Neuronal stem cell (in vitro differentiated cells): ENCODE measurements at regions not wholly inside any gene's neighbourhood (a gene's known extent, or its start where the extent isn't known, plus 50 kb on each side); places are given as distances from the start of the nearest gene placed in this dataset.

ENCODE experiments used
- DNase-seq: peaks from one replicate; pipeline ENCODE4 v3.0.0-alpha.2; 2013; ENCODE audit warnings: low spot score
- H2AFZ ChIP-seq: one replicate; pipeline ENCODE4 v1.6.1; 2013; ENCODE audit warnings: mild to moderate bottlenecking, low read length, inconsistent platforms
- H2AK5ac ChIP-seq: 2 replicates; pipeline ENCODE4 v1.6.1; 2013; ENCODE audit warnings: low read depth, mild to moderate bottlenecking, inconsistent platforms, low read length, moderate library complexity, mixed read lengths
- H2BK120ac ChIP-seq: 2 replicates; pipeline ENCODE4 v1.6.1; 2013; ENCODE audit warnings: low read depth, mild to moderate bottlenecking, inconsistent platforms, low read length, moderate library complexity, mixed read lengths
- H2BK12ac ChIP-seq: one replicate; pipeline ENCODE4 v1.6.1; 2013; ENCODE audit warnings: low read length, inconsistent platforms
- H2BK15ac ChIP-seq: 2 replicates; pipeline ENCODE4 v1.6.1; 2013; ENCODE audit warnings: mild to moderate bottlenecking, low read length, inconsistent platforms, mixed read lengths
- H2BK5ac ChIP-seq: one replicate; pipeline ENCODE4 v1.6.1; 2013; ENCODE audit warnings: inconsistent platforms, mild to moderate bottlenecking, low read length, moderate library complexity
- H3K14ac ChIP-seq: one replicate; pipeline ENCODE4 v1.6.1; 2013; ENCODE audit warnings: low read length, inconsistent platforms
- H3K18ac ChIP-seq: 2 replicates; pipeline ENCODE4 v1.6.1; 2013; ENCODE audit warnings: low read length, inconsistent platforms
- H3K23ac ChIP-seq: 2 replicates; pipeline ENCODE4 v1.6.1; 2013; ENCODE audit warnings: low read depth, mild to moderate bottlenecking, mixed read lengths, low read length, inconsistent platforms; ENCODE audit not compliant: poor library complexity
- H3K27ac ChIP-seq: replicated peaks from 3 replicates; pipeline ENCODE4 v1.5.1; 2013; ENCODE audit warnings: low read length, inconsistent platforms
- H3K27me3 ChIP-seq, 3 experiments: 2 replicates each; pipeline ENCODE4 v1.6.1; 2013; ENCODE audit warnings: low read length in 3 of 3, mild to moderate bottlenecking in 2 of 3, inconsistent platforms in 1 of 3, low read depth in 1 of 3, mixed read lengths in 1 of 3, moderate library complexity in 1 of 3; ENCODE audit not compliant: control insufficient read depth in 3 of 3, insufficient read depth in 3 of 3
- H3K36me3 ChIP-seq, 2 donors: replicated peaks in 1 of 2; 2 replicates each; pipeline ENCODE4 v1.6.1; 2013; ENCODE audit warnings: low read length in 2 of 2; ENCODE audit not compliant: control insufficient read depth in 2 of 2, insufficient read depth in 2 of 2
- H3K4ac ChIP-seq: 2 replicates; pipeline ENCODE4 v1.6.1; 2013; ENCODE audit warnings: inconsistent platforms, mild to moderate bottlenecking, low read length, moderate library complexity
- H3K4me1 ChIP-seq, 2 donors: 1 replicate in 1 of 2; 2 replicates in 1 of 2; pipeline ENCODE4 v1.6.1; 2013; ENCODE audit warnings: low read length in 2 of 2, low read depth in 1 of 2; ENCODE audit not compliant: control insufficient read depth in 2 of 2, insufficient read depth in 1 of 2
- H3K4me2 ChIP-seq: one replicate; pipeline ENCODE4 v1.6.1; 2013; ENCODE audit warnings: mild to moderate bottlenecking, low read length, inconsistent platforms; ENCODE audit not compliant: insufficient read depth, poor library complexity, severe bottlenecking
- H3K4me3 ChIP-seq, 2 donors: 2 replicates each; pipeline ENCODE4 v1.5.1; 2013; ENCODE audit warnings: low read length in 2 of 2, mild to moderate bottlenecking in 2 of 2, inconsistent platforms in 1 of 2, moderate library complexity in 1 of 2
- H3K79me1 ChIP-seq: one replicate; pipeline ENCODE4 v1.6.1; 2013; ENCODE audit warnings: low read depth, mild to moderate bottlenecking, inconsistent platforms, low read length, moderate library complexity
- H3K9ac ChIP-seq: one replicate; pipeline ENCODE4 v1.6.1; 2013; ENCODE audit warnings: mild to moderate bottlenecking, low read depth, low read length, inconsistent platforms; ENCODE audit not compliant: poor library complexity
- H3K9me3 ChIP-seq, 2 donors: replicated peaks in 1 of 2; 2 replicates each; pipeline versions ENCODE3 to v1.6.1; 2013; ENCODE audit warnings: low read length in 2 of 2, mild to moderate bottlenecking in 2 of 2, inconsistent platforms in 1 of 2, low read depth in 1 of 2, mixed read lengths in 1 of 2, moderate library complexity in 1 of 2; ENCODE audit not compliant: control insufficient read depth in 2 of 2, insufficient read depth in 1 of 2
- H4K8ac ChIP-seq: one replicate; pipeline ENCODE4 v1.6.1; 2013; ENCODE audit warnings: low read depth, mild to moderate bottlenecking, inconsistent platforms, low read length, moderate library complexity
- H4K91ac ChIP-seq: one replicate; pipeline ENCODE4 v1.6.1; 2013; ENCODE audit warnings: low read length, low read depth, mild to moderate bottlenecking, inconsistent platforms; ENCODE audit not compliant: poor library complexity
- WGBS, 2 donors: extraction: QIAGEN DNeasy Blood & Tissue Kit; methylation state at CpG; one replicate each; pipeline ENCODE4 v1.1.7; 2013; ENCODE audit warnings: missing lambda C conversion rate in 2 of 2, mixed read lengths in 1 of 2; ENCODE audit not compliant: insufficient read length in 2 of 2, insufficient replicate concordance in 1 of 2; ENCODE audit errors: extremely low coverage in 2 of 2; 5-methylcytosine and 5-hydroxymethylcytosine counted together

DNA sequence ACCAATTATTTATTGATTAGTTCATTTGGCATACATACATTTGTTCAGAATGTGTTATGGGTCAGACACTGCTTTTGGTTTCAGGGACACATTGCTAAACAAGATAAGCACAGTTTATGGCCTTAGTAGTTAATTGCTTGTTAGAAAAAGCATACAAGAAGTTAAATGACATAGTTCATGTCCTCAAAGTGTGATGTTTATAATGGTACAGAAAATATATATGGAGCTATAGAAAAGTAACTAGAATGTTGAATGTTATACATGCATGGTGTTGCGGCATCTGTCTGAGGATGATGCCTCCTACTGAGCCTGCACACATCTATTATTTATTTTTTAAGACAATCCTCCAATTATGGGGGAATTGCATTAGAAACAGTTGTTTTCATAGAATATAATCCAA lies 1476.3 kb upstream of the PCDH7 start:
- H3K9me3 ChIP-seq: no peaks in the 10 kb centered on the region
- no peak overlapping the region for H3K4me2 ChIP-seq
- no peak overlapping the region for H2BK12ac ChIP-seq
- no peak overlapping the region for H2AFZ ChIP-seq
- H2AK5ac ChIP-seq: no peak overlapping the region
- no peak overlapping the region for H3K14ac ChIP-seq
- H3K36me3 ChIP-seq: no peaks in the 10 kb centered on the region
- H3K27ac ChIP-seq: no peak overlapping the region
- H4K8ac ChIP-seq: no peak overlapping the region
- H3K4me1 ChIP-seq: no peaks in the 10 kb centered on the region
- no peak for DNase-seq
- no peaks in the 10 kb centered on the region for H3K79me1 ChIP-seq
- no peak overlapping the region for H3K9ac ChIP-seq
- H3K4me3 ChIP-seq: no peak overlapping the region
- H2BK15ac ChIP-seq: no peak overlapping the region
- H2BK120ac ChIP-seq: no peak overlapping the region
- H3K27me3 ChIP-seq: no peaks in the 10 kb centered on the region
- H3K18ac ChIP-seq: no peak overlapping the region
- H3K23ac ChIP-seq: no peak overlapping the region
- no peak overlapping the region for H3K4ac ChIP-seq
- no peak overlapping the region for H2BK5ac ChIP-seq
- WGBS, 2 donors: no CpG with 5 or more reads among the region's 1 CpG
- H4K91ac ChIP-seq: no peak overlapping the region

DNA sequence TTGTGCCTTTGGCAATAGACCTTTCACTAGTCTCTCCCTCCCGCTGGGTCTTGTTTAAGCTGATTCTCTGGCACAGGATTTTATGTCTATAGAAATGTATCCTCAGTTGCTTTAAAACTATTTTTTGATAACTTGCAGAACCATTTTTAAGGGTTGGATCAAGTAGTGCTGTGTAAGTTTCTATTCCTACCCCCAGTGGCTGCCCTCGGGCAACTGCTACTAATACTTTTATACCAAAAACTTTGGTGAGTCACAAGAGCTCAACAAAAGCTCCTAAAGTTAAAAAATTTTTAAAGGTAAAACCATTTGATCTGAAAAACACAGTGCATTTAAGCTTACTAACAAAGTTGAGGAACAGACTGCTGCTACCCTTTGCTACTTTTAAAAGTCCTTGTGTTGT lies 1460.6 kb upstream of the PCDH7 start:
- H2AK5ac ChIP-seq: no peak overlapping the region
- no peak overlapping the region for H2BK120ac ChIP-seq
- H2BK12ac ChIP-seq: no peak overlapping the region
- H3K27me3 ChIP-seq: no peaks in the 10 kb centered on the region
- H3K4ac ChIP-seq: no peak overlapping the region
- no peak overlapping the region for H4K91ac ChIP-seq
- H3K9ac ChIP-seq: no peak overlapping the region
- no peak overlapping the region for H3K27ac ChIP-seq
- no peak overlapping the region for H3K14ac ChIP-seq
- no peak overlapping the region for H2BK15ac ChIP-seq
- no peak overlapping the region for H2BK5ac ChIP-seq
- H3K9me3 ChIP-seq: peaks cover 0 to 3% of the 10 kb centered on the region in 2 donors
- H3K36me3 ChIP-seq: no peaks in the 10 kb centered on the region
- H3K23ac ChIP-seq: no peak overlapping the region
- H4K8ac ChIP-seq: no peak overlapping the region
- no peaks in the 10 kb centered on the region for H3K79me1 ChIP-seq
- H3K4me3 ChIP-seq: no peak overlapping the region
- WGBS, 2 donors: no CpG with 5 or more reads among the region's 2 CpGs
- H3K18ac ChIP-seq: no peak overlapping the region
- no peaks in the 10 kb centered on the region for H3K4me1 ChIP-seq
- no peak overlapping the region for H2AFZ ChIP-seq
- H3K4me2 ChIP-seq: no peak overlapping the region
- no peak for DNase-seq

DNA sequence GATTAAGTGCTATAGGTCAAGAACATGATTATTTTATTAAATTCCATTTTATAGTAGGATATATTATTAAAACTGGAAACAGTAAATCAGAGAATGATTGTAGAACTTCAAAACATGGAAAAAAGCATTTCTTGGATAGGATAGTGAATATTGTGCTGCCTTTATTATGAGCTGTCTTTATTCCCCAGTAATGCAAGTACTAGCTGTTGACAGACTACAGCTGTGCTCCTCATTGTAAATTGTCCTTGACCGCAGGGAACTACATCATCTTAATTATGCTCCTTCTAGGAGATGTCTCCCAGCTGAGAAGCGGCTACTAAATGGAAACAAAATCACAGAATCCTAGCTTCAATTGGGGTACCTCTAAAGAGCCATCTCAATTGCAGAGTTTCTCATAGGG lies 1457.2 kb upstream of the PCDH7 start:
- Histone ChIP-seq H2AK5ac (no peak overlapping the region), H2BK120ac (no peak overlapping the region)
- no peak for DNase-seq

DNA sequence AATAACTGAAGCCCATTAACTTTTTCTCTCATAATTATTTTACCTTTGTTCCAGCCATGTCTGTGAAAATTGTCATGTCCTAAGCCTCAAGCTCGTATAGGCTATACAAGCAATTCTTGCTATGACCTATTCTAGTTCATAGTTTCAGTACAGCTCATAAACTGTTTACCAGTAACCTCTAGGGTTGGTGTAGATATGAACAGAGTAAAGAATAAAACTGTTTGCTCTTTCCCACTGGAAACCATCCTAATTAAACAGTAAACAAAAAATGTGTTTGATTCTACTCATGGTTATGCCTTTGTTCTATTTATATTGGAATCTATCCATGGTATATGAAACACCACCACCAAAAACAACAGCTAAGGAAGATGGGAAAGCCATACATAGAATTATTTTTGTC lies 1444.0 kb upstream of the PCDH7 start:
- Histone ChIP-seq H3K27me3 (no peaks in the 10 kb centered on the region), H3K18ac (no peak overlapping the region), H3K14ac (no peak overlapping the region), H3K36me3 (no peaks in the 10 kb centered on the region), H4K91ac (no peak overlapping the region), H2BK5ac (no peak overlapping the region), H3K9ac (no peak overlapping the region), H4K8ac (no peak overlapping the region), H3K79me1 (no peaks in the 10 kb centered on the region), H3K4me3 (no peak overlapping the region), H2BK12ac (no peak overlapping the region), H2BK120ac (no peak overlapping the region), H2BK15ac (no peak overlapping the region), H2AK5ac (no peak overlapping the region), H3K4me1 (no peaks in the 10 kb centered on the region), H3K4me2 (no peak overlapping the region), H2AFZ (no peak overlapping the region), H3K23ac (no peak overlapping the region), H3K4ac (no peak overlapping the region), H3K9me3 (no peaks in the 10 kb centered on the region), H3K27ac (no peak overlapping the region)
- no peak for DNase-seq
- WGBS, 2 donors: no CpG with 5 or more reads among the region's 1 CpG

More for the DNA sequence above, 1457.2 kb upstream of the PCDH7 start:
- H3K4me3 ChIP-seq: no peak overlapping the region
- H4K91ac ChIP-seq: no peak overlapping the region
- no peak overlapping the region for H3K4me2 ChIP-seq
- no peak overlapping the region for H3K23ac ChIP-seq
- no peaks in the 10 kb centered on the region for H3K4me1 ChIP-seq
- H3K14ac ChIP-seq: no peak overlapping the region
- no peak overlapping the region for H3K18ac ChIP-seq
- H3K79me1 ChIP-seq: no peaks in the 10 kb centered on the region
- no peak overlapping the region for H4K8ac ChIP-seq
- no peak overlapping the region for H3K27ac ChIP-seq
- no peak overlapping the region for H2BK12ac ChIP-seq
- no CpG with 5 or more reads among the region's 2 CpGs for WGBS, 2 donors
- H2BK15ac ChIP-seq: no peak overlapping the region
- H3K36me3 ChIP-seq: no peaks in the 10 kb centered on the region
- H2BK5ac ChIP-seq: no peak overlapping the region
- H3K27me3 ChIP-seq: no peaks in the 10 kb centered on the region
- H2AFZ ChIP-seq: no peak overlapping the region
- H3K4ac ChIP-seq: no peak overlapping the region
- H3K9me3 ChIP-seq: no peaks in the 10 kb centered on the region
- H3K9ac ChIP-seq: no peak overlapping the region
